Left ventricle myocardium superior (tissue), 1 donor: ENCODE measurements at regions not wholly inside any gene's neighbourhood (a gene's known extent, or its start where the extent isn't known, plus 50 kb on each side); places are given as distances from the start of the nearest gene placed in this dataset.
"Not testable (repeated sequence)": the region's sequence is repeated elsewhere in the genome, so short reads cannot be mapped to it uniquely, and the experiment has no call there.

ENCODE experiments used
- ATAC-seq: fragments of 200-7000 bp; cut with Tn5 transposase; one replicate; pipeline ENCODE4 v1.9.1; 2020; ENCODE audit warnings: mild to moderate bottlenecking, moderate library complexity
- DNase-seq: peaks from one replicate; pipeline ENCODE4 v3.0.0-alpha.2; 2020
- intact Hi-C: fragments of 100-400 bp; cut with micrococcal nuclease; formaldehyde crosslinking; loops from one replicate; pipeline ENCODE4 v1.11.0; 2022
- donor health status: DM: no; HTN: yes; CAD: no; lungs with severe emphysema.

GRCh38 chr15:96462768-96463750 is 132.6 kb downstream of the NR2F2 start:
- ATAC-seq (no peak), DNase-seq (no peak)
- intact Hi-C loops: no loop called here

- intact Hi-C loops: no loop called here
- no peak for ATAC-seq
- no peak for DNase-seq
Observed at GRCh38 chr15:96466389-96466947, 136.0 kb downstream of the NR2F2 start.

- DNase-seq: no peak
- intact Hi-C loops: no loop called here
- ATAC-seq: no peak
Observed at GRCh38 chr15:96468036-96468435, 137.5 kb downstream of the NR2F2 start.

GRCh38 chr15:96470681-96471310 is 140.3 kb downstream of the NR2F2 start:
- DNase-seq: no peak
- intact Hi-C loops: no loop called here

GRCh38 chr15:96472681-96473080 is 142.2 kb downstream of the NR2F2 start:
- no peak for ATAC-seq
- intact Hi-C loops: no loop called here
- DNase-seq: no peak

More at GRCh38 chr15:96470681-96471310, 140.3 kb downstream of the NR2F2 start:
- no peak for ATAC-seq

GRCh38 chr15:96473556-96473955 is 143.1 kb downstream of the NR2F2 start:
- peak; percentile 44 for ATAC-seq
- intact Hi-C loops: no loop called here
- no peak for DNase-seq

- DNase-seq: no peak
- intact Hi-C loops: no loop called here
- ATAC-seq: no peak
Observed at GRCh38 chr15:96474231-96474664, 143.7 kb downstream of the NR2F2 start.

GRCh38 chr15:96477227-96477626 is 146.7 kb downstream of the NR2F2 start:
- ATAC-seq: no peak
- DNase-seq: no peak
- intact Hi-C loops: no loop called here

GRCh38 chr15:96484412-96484811 is 153.9 kb downstream of the NR2F2 start:
- intact Hi-C loops, DNase-seq, ATAC-seq: not testable (repeated sequence)

- no peak for DNase-seq
- intact Hi-C loops: no loop called here
- no peak for ATAC-seq
Observed at GRCh38 chr15:96484830-96485229, 154.3 kb downstream of the NR2F2 start.

GRCh38 chr15:96487245-96487644 is 156.7 kb downstream of the NR2F2 start:
- intact Hi-C loops: no loop called here
- DNase-seq: no peak
- no peak for ATAC-seq

GRCh38 chr15:96491066-96491699 is 160.7 kb downstream of the NR2F2 start:
- DNase-seq, intact Hi-C loops, ATAC-seq: not testable (repeated sequence)

- ATAC-seq, DNase-seq, intact Hi-C loops: not testable (repeated sequence)
Observed at GRCh38 chr15:96491700-96492644, 161.5 kb downstream of the NR2F2 start.

- ATAC-seq (no peak), DNase-seq (no peak)
- intact Hi-C loops: no loop called here
Observed at GRCh38 chr15:96494505-96494904, 164.0 kb downstream of the NR2F2 start.

GRCh38 chr15:96495386-96495785 is 164.9 kb downstream of the NR2F2 start:
- ATAC-seq: no peak
- intact Hi-C loops: no loop called here

GRCh38 chr15:96497951-96498350 is 167.5 kb downstream of the NR2F2 start:
- ATAC-seq: no peak
- intact Hi-C loops: no loop called here
- DNase-seq: no peak

More at GRCh38 chr15:96495386-96495785, 164.9 kb downstream of the NR2F2 start:
- DNase-seq: no peak

- intact Hi-C loops: no loop called here
- no peak for DNase-seq
- no peak for ATAC-seq
Observed at GRCh38 chr15:96500508-96500907, 170.0 kb downstream of the NR2F2 start.

- DNase-seq: no peak
- intact Hi-C loops: no loop called here
Observed at GRCh38 chr15:96501362-96501761, 170.9 kb downstream of the NR2F2 start.

More at GRCh38 chr15:96501362-96501761, 170.9 kb downstream of the NR2F2 start:
- no peak for ATAC-seq
